SKM-1 treated with dmso at 0.1 percent for 144 hours (cell line): ENCODE measurements at regions not wholly inside any gene's neighbourhood (a gene's known extent, or its start where the extent isn't known, plus 50 kb on each side); places are given as distances from the start of the nearest gene placed in this dataset.

Experiments
- DNase-seq: peaks from one replicate; lab custom pipeline; 2025; ENCODE audit not compliant: unreplicated experiment; lab: John Stamatoyannopoulos, UW

DNA sequence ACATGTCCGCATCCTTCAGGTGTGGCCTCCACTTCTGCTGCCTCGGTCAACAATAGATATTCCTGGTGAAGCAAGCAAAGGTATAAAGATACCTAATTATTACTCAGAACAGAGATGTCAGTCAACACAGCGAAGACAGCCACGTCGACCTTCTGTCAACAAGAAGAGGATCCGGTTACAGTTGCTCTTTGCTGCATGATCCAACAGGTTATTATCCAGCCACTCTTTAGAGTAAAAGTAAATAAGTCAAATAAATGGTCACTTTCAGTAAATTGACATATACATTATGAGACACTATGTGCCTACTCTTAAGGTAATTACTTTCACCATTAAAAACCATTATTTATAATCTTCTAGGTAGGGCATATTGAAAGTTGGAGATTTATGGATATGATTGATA is 356.8 kb upstream of the ATP11B start:
- no peak for DNase-seq

DNA sequence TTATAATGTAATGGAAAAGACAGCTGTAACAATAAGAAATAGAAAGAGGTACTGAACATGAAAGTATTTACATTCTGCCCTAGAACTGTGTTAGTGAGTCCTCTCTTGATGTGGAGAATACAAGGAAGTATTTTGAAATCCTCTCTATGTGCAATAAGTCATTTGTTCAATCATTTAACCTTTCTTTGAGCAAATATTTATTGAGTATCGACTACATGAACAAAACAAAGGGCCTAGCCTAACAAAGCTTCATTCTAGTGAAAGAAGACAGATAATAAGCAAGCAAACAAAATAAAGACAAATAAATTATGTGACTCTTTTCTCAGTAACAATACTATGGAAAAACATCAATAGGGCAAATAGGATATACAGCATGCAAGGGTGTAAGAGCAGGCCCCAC is 354.9 kb upstream of the ATP11B start:
- no peak for DNase-seq

DNA sequence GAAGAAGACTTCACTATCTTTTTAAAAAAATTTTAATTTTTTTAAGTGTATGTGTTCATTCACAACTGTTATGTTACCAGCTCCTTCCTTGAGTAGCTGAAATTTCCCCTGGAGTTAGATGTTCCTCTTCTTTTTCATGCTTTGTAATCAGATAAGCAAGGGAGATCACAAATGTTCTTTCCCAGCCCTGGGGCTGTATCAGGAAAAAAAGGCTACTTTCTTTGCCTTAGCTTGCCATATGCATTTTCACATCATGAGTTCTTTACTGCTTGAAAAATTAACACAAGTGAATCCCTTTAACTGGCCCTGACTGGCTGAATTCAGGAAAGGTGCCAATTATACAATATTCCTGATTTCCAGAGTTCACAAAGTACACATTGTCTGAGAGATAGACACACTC is 353.2 kb upstream of the ATP11B start:
- DNase-seq = no peak

DNA sequence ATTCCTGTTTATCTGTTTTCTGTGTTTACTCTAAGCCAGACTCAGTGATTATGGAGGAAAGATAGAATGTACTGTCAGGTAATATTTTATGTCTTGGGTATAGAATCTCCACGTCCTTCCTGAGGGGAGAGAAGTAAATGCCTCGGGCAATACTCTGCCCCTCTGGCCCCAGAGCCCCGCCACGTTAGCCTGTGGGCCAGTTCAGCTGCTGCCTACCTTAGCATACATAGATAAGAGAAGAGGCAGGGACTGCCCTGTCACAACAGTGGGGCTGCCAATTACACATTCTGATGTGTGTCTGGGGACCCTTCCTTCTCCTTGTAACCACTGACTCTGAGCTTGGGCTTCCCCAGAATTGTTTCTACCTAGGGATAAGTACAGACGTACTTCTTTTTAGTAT is 347.7 kb upstream of the ATP11B start:
- no peak for DNase-seq

DNA sequence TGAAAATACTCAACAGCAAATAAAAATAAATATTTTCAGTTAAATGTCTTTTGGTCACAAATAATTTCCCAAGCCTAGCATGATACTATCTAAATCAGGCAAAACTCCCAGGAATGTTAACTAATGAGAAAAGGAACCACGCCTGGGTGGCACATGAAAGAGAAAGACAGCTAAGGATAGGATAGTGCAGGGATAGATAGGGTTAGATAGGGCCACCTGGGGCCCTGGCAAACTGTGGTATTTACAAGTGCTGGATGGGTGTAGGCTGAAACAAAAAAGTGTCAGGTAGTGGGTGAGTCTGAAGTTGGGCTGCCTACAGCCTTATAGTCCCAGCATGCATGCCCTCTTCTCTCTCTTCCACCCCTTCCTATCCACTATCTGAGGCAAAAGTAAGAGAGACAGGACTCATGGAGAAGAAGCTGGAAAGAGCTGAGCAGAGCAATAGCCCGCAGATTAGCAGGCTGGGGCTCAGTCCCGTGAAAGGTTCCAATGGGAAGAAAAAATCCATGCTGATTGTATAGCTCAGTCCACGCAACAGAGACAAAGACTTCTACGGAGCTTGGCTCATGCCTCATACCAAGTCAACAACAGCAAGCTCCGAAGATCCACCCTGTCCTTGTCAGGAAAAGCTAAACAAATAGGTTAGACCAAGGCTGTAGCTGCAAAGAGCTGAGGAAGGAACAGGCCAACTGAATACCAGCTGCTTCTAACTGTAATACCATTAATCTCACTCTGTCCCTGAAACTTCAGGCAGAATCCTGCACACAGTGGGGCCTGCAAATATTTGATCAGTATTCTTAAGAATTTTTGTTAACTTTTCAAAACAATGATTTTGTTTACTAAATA is 342.1 kb upstream of the ATP11B start:
- no peak for DNase-seq

DNA sequence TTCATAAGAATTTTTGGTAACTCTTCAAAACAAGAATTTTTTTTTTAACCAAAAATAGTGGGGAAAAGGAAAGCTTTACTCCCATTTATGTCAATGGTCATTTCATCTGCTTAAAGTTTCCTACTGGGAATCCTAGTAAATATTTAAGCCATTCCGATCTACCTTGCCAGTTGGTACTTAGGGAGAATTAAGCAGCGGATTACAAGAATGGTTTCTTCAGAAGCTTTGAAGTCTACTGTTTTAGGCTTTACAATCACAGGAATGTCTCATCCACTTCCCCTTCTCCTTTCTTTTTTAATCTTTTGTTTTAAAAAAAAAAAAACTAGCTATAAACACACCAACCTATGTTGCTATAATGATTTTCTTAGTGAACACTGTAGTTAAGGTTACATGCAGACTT is 341.4 kb upstream of the ATP11B start:
- no peak for DNase-seq

DNA sequence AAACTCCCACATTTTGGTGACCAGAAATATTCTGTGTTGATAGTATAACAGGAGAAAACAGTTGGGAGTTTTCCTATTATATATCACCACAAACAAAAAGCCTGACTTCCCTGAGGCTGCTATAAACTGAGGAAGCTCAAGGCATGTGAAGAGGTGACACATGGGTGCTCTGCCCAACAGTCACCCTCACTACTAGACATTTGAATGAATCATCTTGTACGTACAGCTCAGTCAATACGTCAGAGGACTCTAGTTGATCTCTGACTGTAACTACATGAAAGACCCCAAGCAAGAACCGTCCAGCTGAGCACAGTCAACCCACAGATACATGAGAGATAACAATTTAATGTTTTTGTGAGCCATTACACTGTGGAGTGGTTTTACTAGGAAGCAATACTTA is 338.3 kb upstream of the ATP11B start:
- no peak for DNase-seq

DNA sequence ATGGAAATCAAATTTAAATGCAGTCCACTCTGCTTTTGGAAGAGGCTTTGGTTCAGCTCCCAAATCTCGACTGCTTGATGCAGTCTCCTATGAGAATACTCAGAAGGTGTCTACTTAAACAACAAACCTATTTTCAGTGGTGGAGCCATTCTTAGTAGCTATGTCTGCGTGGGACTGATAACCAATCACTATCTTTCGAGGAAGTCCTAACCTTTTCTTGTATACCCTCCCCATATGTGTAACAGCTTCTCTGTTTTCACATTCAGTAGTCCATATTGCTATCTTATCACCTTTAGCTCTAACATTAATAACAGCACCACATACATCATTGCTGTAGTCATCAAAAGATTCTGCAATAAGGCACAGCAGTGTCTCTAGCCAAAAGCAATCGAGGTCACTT is 333.0 kb upstream of the ATP11B start:
- DNase-seq = no peak

DNA sequence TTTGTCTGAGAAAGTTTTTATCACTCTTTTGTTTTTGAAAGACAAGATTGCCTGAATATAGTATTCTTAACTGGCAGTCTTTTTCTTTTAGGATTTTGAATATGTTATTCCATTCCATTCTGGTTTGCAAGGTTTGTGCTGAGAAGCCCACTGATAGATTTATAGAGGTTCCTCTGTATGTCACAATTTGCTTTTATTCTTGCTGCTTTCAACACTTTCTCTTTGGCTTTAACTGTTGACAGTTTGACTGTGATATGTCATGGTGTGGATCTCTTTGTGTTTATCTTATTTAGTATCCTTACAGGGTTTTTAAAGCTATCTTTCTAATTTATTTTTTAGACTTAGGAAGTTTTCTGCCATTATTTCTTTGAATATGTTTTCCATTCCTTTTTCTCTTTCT is 331.2 kb upstream of the ATP11B start:
- DNase-seq = no peak

DNA sequence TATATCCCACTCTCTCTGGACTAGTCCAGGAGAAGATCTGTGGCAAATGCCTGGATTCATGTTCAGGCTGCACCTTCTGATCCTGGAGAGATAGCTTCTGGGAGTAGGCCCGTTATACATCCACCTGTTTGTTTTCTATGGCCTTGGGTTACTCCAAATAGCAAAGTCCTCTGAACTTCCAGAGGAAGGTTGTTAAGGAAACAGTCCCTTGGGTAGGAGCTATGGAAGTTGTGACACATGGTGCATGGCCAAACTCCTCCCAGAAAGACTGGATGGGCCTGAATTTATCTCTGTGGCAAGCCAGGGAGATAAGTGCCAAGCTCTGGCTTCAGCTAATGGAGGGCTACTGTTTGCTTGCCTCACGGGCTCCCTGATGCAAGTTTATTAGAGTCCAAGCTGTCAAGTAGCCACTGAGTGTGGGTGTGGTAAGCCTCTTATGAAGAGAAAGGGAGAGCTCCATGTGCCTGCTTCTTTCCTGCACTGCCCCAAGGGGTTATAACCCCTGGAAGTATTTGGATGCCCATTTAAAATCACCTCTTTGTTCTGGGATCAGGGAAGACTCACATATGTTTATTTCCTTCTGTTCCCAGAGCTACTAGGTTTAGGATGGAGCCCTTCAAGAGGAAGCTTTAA is 328.7 kb upstream of the ATP11B start:
- no peak for DNase-seq

DNA sequence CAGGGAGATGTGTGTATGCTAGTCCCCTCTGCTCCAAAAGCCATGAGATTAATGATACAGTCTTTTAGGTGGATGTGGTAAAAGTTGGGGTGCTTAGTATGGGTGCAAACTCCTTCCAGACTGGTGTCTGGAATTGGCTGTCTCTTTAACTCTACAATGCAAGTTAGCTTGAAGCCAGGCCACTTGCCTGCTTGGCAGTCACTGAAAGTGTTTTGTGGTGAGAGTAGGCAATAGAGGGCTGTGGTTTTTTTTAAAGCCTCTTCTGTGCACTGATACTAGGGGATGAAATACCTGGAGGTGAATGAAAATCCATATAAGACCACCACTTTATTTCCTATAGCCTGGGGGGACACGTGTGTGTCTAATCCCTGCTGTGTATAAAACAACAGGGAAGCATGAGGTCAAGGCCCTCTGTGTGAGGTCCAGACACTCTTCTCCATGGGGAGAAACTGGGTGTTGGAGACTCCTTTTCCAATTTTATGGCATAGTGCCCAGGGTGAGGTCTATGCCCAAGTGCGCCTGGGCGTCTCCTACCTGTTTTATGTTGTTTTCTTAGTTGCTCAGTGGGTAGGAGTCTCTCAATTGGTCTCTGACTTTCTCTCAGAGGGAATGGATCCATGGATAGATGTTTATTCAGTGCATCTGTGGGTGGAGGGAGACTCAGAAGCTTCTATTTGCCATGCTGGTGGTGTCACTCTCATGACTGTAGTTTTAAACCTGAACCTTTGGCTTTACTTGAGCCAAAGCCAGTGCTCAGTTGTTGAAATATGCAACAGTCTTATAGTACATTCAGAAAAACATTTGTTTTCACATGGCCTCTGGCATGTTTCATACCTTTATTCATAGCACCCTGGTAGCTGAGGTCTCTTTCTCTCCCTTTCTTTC is 327.8 kb upstream of the ATP11B start:
- DNase-seq = no peak

DNA sequence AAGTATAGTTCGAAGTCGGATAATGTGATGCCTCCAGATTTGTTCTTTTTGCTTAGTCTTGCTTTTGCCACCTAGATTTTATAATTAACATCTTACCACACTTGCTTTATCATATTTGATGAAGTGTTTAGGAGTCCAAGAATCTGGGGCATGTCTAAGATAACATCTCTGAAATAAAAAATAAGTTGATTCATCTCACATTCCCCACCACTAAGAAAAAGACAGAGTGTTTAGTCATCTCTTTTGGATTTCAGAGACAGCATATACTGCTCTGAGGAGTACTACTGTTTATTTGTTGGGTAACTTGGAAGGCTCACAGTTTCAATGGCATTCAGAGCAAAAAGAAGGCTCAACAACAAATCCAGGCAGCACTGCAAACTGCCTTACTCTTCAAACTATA is 324.2 kb upstream of the ATP11B start:
- no peak for DNase-seq

DNA sequence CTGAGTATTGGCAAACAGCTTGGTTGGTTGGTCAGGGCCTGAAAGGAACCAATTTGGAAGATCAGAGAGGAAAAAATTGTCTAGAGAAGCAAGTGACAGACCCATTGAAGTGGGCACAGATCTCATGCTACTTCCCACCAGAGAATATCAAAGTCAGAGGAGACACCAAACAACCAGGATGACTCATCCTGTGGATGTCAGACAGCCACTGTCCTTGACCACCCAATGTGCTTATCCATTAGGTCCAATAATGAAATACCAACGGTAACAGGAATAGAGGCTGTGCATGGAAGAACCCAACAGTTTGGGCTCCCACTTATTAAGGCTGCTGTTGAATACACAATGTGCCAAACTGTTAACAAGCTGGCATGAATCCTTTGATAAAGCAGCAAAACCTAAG is 323.1 kb upstream of the ATP11B start:
- no peak for DNase-seq

DNA sequence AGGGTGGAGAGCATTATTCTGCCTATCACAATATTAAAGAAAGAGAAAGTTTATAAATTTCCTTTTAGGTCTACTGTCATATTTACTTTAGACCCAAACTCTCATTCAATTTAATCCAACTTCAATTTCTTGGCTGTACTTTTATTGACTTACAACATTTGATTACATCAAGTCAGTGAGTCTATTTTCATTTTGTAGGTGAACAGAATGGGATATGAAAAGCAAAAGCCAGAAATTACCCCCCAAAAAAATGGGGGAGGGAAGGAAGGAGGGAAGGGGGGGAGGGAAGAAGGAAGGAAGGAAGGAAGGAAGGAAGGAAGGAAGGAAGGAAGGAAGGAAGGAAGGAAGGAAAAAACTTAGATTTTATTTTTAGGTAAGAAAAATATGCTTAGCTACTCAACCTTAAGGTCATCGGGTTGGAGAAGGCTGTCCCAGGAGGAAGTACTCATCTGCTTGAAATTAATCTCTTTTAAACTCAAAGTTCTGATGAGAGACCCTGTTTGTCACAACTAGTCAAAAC is 320.1 kb upstream of the ATP11B start:
- no peak for DNase-seq

DNA sequence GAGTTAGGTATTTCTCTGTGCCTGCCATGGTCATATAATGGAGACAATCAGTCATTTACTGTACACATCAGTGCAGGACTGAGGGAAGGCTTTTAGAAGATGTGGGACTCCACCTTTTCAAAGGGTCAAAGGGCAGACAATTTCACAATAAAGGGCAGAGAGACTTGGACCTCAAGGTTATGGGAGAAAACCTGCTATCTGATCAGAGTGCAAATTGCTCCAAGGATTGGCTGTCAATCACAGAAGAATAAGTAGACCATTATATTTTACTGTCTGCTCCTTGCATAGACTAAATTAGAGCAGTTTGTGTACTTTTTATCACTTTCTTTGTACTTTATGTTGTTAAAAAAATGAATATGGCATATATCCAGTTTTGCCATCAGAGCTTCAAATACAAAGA is 314.9 kb upstream of the ATP11B start:
- DNase-seq = no peak

DNA sequence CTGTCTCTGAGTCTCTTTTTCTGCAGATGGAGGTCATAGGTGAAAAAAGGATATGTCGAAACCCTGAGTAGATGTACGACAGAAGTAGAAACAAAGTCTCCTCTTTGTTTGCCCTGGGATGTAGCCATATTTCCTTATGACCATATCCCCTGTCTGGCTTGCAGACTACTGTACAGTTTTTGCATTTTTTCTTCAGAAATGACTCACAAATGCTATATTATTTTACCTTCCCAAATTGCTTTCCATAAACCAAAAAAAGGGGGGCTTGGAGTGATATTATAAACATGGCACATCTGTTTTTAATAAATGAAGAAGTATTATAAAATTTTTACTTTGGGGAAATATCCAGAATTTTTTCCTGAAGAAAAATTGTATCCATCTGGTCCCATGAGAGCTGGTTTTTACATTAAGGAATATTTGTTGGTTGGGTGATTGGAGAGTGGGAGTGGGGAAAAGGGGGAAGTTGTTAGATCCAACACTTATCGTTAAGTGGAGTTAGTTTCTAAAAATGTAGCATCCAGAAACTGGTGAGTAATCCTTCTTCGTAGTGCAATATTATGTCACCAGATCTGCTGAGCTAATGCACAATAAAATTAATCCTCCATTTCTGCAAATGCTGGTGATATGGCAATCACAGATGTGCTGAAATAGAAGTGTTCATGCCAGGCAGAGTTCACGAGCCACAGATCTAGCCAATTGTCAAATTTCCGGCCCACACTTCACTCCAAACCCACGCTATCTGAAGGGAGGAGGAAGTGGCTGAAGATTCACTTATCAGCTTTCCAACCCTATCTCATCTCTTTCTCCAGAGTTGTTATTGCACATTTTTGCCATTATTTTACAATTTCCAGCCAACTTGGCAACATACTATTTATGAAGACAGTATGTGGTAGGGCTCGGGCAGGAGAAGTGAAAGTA is 313.6 kb upstream of the ATP11B start:
- DNase-seq = no peak

DNA sequence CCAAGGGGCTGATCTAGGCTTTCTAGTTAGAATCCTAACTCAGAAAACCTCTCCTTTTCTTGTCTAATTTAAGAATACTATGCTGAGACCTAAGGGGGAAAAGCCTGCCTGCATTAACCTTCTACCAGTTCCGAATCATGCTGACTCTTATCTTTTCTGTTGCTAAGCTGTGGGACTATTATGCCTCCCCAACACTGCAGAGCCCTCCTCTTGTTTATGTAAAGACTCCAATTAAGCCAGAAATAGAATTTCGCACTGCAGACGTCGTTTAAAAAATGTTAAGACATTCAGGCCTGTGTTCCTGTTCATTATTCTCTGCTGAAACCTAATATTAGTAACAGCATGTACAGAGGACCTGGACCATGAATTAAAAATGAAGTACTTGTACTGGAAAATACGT is 310.6 kb upstream of the ATP11B start:
- DNase-seq = no peak

DNA sequence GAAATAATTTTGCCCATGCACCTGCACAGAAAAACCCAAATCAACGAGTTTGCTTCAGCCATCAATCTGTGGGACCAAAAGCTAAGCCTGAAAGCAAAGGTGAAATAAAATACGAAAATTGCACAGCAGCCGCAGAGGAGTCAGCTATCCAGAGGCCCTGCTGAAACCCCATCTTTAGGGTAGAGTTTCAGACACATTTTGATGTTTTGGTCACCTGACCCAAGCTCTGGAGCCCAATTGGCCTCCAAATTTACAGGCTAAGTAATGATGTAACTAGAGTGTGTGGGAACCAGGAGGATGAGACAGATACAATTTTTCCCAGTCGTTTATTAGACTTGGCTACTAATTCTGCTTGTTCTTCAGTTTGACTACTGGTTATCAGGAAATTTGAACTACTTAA is 308.6 kb upstream of the ATP11B start:
- DNase-seq = no peak

DNA sequence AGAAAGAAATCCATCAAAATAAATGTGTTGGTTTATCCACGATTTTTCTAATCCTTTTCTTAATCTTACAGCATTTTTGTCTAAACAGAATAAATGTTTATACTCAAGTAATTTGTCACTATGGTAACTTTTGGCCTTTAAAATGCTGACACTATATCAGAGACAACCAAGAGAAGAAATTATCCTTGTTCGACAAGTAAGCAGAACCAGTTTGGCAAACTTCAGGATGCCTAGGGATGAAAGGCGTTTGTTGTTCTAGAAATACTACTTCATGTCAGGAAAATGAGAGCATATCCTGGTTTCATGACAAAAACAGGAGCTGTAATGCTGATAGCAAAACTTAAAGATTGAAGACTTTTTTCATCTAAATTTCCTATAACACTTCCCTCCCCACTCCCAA is 308.0 kb upstream of the ATP11B start:
- no peak for DNase-seq

DNA sequence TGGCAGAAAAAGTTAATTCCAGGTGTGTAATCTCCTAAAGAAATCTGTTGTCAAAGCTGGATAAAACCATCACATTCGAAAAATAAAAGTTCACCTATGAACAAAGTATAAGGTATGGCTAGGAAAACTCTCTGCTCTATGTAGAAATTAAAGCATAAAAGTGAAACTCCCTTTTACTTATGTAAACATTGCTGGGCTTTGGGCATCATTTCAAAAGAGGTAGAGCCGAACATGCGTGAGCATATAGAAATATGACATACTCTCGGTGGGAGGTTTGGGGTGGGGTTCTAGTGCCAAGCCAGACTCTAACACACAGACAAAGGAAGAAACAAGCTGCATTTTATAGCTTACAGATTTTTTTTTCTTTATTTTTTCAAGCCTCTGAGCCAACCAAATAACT is 306.8 kb upstream of the ATP11B start:
- no peak for DNase-seq

DNA sequence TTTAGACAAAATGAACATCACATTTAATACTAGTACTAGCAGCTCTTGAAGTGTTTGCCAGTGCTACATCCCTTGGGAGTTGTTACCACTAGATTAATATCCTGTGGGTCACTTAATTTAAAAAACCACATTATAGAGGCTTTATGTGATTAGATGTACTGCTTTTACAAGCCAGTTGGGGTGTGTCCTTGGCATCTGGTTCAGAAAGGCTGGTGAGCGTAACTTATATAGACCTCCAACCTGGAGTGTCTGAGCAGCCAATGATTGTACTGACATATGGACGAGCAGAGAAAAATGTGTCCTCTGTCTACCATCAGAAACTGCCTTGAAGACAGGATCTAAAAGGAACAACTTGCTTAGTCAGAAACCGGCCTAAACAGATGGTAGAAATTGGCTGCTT is 306.2 kb upstream of the ATP11B start:
- DNase-seq = no peak
